Esophagus (tissue), 2 donors: ENCODE measurements at regions not wholly inside any gene's neighbourhood (a gene's known extent, or its start where the extent isn't known, plus 50 kb on each side); places are given as distances from the start of the nearest gene placed in this dataset.
"Not testable (repeated sequence)": the region's sequence is repeated elsewhere in the genome, so short reads cannot be mapped to it uniquely, and the experiment has no call there.

ENCODE experiments used
- H3K27ac ChIP-seq, 2 donors: one replicate each; pipeline ENCODE4 v1.5.1; 2013; ENCODE audit warnings: low read depth in 2 of 2, mild to moderate bottlenecking in 2 of 2, inconsistent platforms in 1 of 2, low read length in 1 of 2, moderate library complexity in 1 of 2
- H3K27me3 ChIP-seq, 2 donors: one replicate each; pipeline ENCODE4 v1.6.1; 2013; ENCODE audit warnings: low read length in 2 of 2, control low read depth in 1 of 2, mild to moderate bottlenecking in 1 of 2; ENCODE audit not compliant: insufficient read depth in 2 of 2, control insufficient read depth in 1 of 2
- H3K36me3 ChIP-seq, 2 donors: one replicate each; pipeline ENCODE4 v1.6.1; 2013; ENCODE audit warnings: low read length in 1 of 2; ENCODE audit not compliant: control insufficient read depth in 2 of 2, insufficient read depth in 2 of 2
- H3K4me1 ChIP-seq, 2 donors: one replicate each; pipeline ENCODE4 v1.6.1; 2013; ENCODE audit warnings: low read length in 1 of 2; ENCODE audit not compliant: control insufficient read depth in 2 of 2, insufficient read depth in 2 of 2
- H3K4me3 ChIP-seq, 2 donors: one replicate each; pipeline ENCODE4 v1.5.1; 2013; ENCODE audit warnings: low read length in 2 of 2, mild to moderate bottlenecking in 2 of 2, low read depth in 1 of 2, moderate library complexity in 1 of 2
- H3K9me3 ChIP-seq, 2 donors: one replicate each; pipeline ENCODE4 v1.6.1; 2013; ENCODE audit warnings: mild to moderate bottlenecking in 2 of 2, low read depth in 1 of 2, low read length in 1 of 2, moderate library complexity in 1 of 2; ENCODE audit not compliant: control insufficient read depth in 2 of 2, insufficient read depth in 1 of 2
- WGBS, 2 donors: extraction: QIAGEN DNeasy Blood & Tissue Kit; methylation state at CpG; one replicate each; pipeline ENCODE4 v1.1.7; 2013; 5-methylcytosine and 5-hydroxymethylcytosine counted together
- donor health status: healthy with polysubstance abuse.
- donor health status: Bipolar disorder and iron deficiency.

DNA sequence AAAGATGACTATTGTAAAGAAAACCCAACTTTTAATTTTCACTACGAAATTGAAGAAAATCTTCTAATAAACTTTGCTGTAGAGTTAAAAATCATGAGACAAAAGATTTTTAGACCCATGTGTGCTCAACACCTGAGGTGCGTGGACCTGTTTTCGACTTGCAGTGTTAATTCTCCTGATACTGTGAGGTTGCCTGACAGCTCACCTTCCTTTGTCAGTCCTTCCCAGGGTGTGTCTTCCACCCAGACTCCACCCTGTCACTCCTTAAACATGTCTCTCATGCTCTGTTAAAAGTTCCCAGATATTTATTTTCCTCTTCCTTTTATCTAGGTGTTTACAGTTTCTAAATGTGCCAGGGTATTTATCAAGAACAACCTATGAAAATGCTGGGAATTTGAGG lies 151.3 kb upstream of the NT5E start:
- H3K27ac ChIP-seq, result no peak overlapping the region
- WGBS, 2 donors, result 37 to 40% methylated on average over 3 of the region's 3 CpGs
- no peaks in the 10 kb centered on the region for H3K36me3 ChIP-seq
- H3K4me3 ChIP-seq, result no peak overlapping the region
- H3K27me3 ChIP-seq, result no peaks in the 10 kb centered on the region
- H3K9me3 ChIP-seq, result no peaks in the 10 kb centered on the region
- no peaks in the 10 kb centered on the region for H3K4me1 ChIP-seq

- Histone ChIP-seq H3K36me3 (no peaks in the 10 kb centered on the region), H3K27ac (no peak overlapping the region), H3K4me3 (no peak overlapping the region), H3K9me3 (peaks cover 0 to 7% of the 10 kb centered on the region in 2 donors), H3K27me3 (no peaks in the 10 kb centered on the region), H3K4me1 (no peaks in the 10 kb centered on the region)
- 85 to 87% methylated on average over 3 of the region's 3 CpGs for WGBS, 2 donors
Measured at GRCh38 chr6:85291326-85291725, 158.6 kb upstream of the NT5E start.

DNA sequence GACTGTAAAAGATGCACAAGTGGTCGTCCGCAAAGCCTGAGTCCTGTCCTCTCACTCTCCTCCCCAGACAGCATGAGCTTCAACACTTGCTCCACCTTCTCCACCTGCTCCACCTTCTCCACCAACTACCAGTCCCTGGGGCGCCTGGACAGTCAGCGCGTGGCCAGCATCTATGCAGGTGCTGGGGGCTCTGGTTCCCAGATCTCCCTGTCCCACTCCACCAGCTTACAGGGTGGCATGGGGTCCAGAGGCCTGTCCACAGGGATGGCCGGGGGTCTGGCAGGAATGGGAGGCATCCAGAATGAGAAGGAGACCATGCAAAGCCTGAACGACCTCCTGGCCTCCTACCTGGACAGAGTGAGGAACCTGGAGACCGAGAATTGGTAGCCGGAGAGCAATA lies 162.2 kb upstream of the NT5E start:
- WGBS, 2 donors, result 87 to 88% methylated on average over 9 of the region's 9 CpGs
- Histone ChIP-seq H3K4me3 (no peak overlapping the region), H3K36me3 (no peaks in the 10 kb centered on the region), H3K27ac (no peak overlapping the region), H3K27me3 (no peaks in the 10 kb centered on the region), H3K9me3 (peaks cover 0 to 7% of the 10 kb centered on the region in 2 donors), H3K4me1 (no peaks in the 10 kb centered on the region)

GRCh38 chr6:85287158-85287557 lies 162.7 kb upstream of the NT5E start:
- Histone ChIP-seq H3K36me3 (no peaks in the 10 kb centered on the region), H3K4me3 (no peak overlapping the region), H3K4me1 (no peaks in the 10 kb centered on the region), H3K9me3 (peaks cover 0 to 7% of the 10 kb centered on the region in 2 donors), H3K27ac (no peak overlapping the region), H3K27me3 (no peaks in the 10 kb centered on the region)
- 57 to 68% methylated on average over 3 of the region's 3 CpGs for WGBS, 2 donors

GRCh38 chr6:85286507-85286906 lies 163.4 kb upstream of the NT5E start:
- not testable (repeated sequence) for H3K27ac ChIP-seq, H3K27me3 ChIP-seq, H3K4me3 ChIP-seq, H3K36me3 ChIP-seq, H3K9me3 ChIP-seq, H3K4me1 ChIP-seq

DNA sequence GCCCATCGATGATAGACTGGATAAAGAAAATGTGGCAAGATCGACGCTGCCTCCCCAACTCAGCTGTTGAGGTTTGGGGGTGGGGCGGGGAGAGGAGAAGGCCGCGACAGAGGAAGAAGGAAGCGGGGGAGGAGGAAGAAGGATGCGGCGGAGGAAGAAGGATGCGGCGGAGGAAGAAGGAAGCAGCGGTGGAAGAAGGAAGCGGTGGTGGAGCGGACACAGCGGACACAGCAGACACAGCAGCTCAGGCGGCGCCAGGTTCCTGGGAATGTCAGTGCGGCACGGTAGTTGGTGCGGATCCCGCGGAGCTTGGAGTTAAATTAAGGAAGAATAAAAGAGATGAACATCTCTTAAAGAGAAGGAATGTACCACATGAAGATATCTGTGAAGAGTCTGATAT lies 163.9 kb upstream of the NT5E start:
- Histone ChIP-seq H3K36me3 (no peaks in the 10 kb centered on the region), H3K27me3 (no peaks in the 10 kb centered on the region), H3K4me3 (no peak overlapping the region), H3K27ac (no peak overlapping the region), H3K4me1 (no peaks in the 10 kb centered on the region), H3K9me3 (peaks cover 0 to 7% of the 10 kb centered on the region in 2 donors)
- WGBS, 2 donors, result 89 to 91% methylated on average over 22 of the region's 22 CpGs

DNA sequence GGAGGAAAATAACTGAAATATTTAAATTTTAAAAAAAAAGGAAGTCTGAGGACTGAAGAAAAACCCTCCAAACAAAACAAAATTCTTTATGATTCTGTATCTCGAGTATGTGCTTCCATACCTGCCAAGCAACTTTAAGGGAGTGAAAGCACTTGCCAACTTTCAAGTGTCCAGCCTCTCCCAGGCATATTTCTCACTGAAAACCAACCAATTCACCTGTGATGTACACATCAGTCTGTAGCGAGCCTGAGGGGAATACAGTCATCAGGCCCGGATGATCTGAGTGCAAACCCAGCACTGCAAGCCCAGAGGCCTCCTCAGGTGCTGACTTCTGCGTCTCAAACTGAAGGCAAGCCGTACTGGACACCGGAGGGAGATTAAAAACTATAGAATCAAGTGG lies 164.8 kb upstream of the NT5E start:
- WGBS, 2 donors, result 71 to 77% methylated on average over 6 of the region's 6 CpGs
- no peak overlapping the region for H3K27ac ChIP-seq
- no peaks in the 10 kb centered on the region for H3K4me1 ChIP-seq
- H3K9me3 ChIP-seq, result peaks cover 0 to 7% of the 10 kb centered on the region in 2 donors
- no peaks in the 10 kb centered on the region for H3K27me3 ChIP-seq
- no peaks in the 10 kb centered on the region for H3K36me3 ChIP-seq
- no peak overlapping the region for H3K4me3 ChIP-seq

DNA sequence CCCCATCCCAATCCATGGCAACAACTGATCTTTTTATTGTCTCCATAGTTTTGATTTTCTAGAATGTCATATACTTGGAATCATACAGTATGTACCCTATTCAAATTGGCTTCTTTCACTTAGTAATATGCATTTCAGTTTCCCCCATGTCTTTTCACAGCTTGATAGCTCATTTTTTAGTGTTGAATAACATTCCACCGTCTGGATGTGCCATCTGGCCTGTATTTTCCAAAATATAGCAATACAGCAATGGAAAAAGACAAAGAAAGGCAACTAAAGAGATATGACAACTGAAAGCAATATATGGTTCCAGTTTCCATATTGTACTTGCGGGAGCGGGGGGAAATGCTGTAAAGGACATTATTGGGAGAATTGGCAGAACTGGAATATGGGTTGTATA lies 166.4 kb upstream of the NT5E start:
- H3K27me3 ChIP-seq, result no peaks in the 10 kb centered on the region
- H3K9me3 ChIP-seq, result peaks cover 0 to 7% of the 10 kb centered on the region in 2 donors
- 75 to 76% methylated on average over 3 of the region's 3 CpGs for WGBS, 2 donors
- no peak overlapping the region for H3K4me3 ChIP-seq
- H3K4me1 ChIP-seq, result no peaks in the 10 kb centered on the region
- no peaks in the 10 kb centered on the region for H3K36me3 ChIP-seq
- H3K27ac ChIP-seq, result no peak overlapping the region

- Histone ChIP-seq H3K27me3 (no peaks in the 10 kb centered on the region), H3K36me3 (no peaks in the 10 kb centered on the region), H3K27ac (no peak overlapping the region), H3K9me3 (no peaks in the 10 kb centered on the region), H3K4me3 (no peak overlapping the region), H3K4me1 (no peaks in the 10 kb centered on the region)
- 61 to 62% methylated on average over 3 of the region's 3 CpGs for WGBS, 2 donors
Measured at GRCh38 chr6:85278466-85279035, 171.3 kb upstream of the NT5E start.

GRCh38 chr6:85276026-85276425 lies 173.9 kb upstream of the NT5E start:
- not testable (repeated sequence) for H3K4me1 ChIP-seq, H3K4me3 ChIP-seq, H3K27ac ChIP-seq, H3K27me3 ChIP-seq, H3K36me3 ChIP-seq, H3K9me3 ChIP-seq
- WGBS, 2 donors, result 79 to 88% methylated on average over 1 of the region's 1 CpG
